ENCODE measurements at regions not wholly inside any gene's neighbourhood (a gene's known extent, or its start where the extent isn't known, plus 50 kb on each side); places are given as distances from the start of the nearest gene placed in this dataset.
A peak's percentile ranks its signal among the peaks of the same experiment; 100 is the strongest.
"Not testable (repeated sequence)": the region's sequence is repeated elsewhere in the genome, so short reads cannot be mapped to it uniquely, and the experiment has no call there.

- H3K9me3 Mint-ChIP-seq: no peaks in the 10 kb centered on the region
- no peaks in the 10 kb centered on the region for H3K36me3 Mint-ChIP-seq (ENCODE audit: low read depth)
- peaks cover 13% of the 10 kb centered on the region for H3K4me1 Mint-ChIP-seq (ENCODE audit: low read depth)
- H3K27me3 Mint-ChIP-seq (ENCODE audit: low read depth): no peaks in the 10 kb centered on the region
- H3K4me3 Mint-ChIP-seq: no peak overlapping the region
- peak overlapping the region; percentile 59 for H3K27ac Mint-ChIP-seq
Observed at GRCh38 chr7:25069900-25070443, 55.1 kb downstream of the CYCS start.

DNA sequence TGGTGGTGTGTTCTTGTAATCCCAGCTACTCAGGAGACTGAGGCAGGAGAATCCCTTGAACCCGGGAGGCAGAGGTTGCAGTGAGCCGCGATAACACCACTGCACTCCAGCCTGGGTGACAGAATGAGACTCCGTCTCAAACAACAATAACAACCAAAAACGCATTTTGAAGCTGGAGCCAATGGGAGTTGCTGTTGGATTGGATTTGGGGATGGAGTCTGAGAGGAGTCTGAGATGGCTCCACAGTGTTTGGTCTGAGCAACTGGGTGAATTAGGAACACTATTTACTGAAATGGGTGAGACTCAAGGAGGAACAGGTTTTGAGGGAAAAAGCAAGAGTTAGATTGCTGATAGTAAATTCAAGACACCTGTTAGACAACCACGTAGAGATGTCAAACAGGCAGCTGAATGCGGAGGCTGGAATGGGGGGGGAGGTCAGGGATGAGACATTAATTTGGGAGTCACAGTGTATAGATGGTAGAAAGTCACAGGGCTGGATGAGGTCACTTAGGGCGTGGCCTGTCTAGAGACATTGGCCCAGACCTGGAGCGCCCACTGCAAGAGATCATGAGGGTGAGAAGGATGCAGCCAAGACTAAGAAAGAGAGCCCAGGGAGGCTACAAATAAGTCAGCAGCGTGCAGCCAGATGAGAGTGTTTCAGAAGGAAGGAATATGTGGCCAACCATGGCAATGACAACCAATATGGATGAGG lies 56.4 kb downstream of the CYCS start:
- H3K36me3 Mint-ChIP-seq (ENCODE audit: low read depth): no peaks in the 10 kb centered on the region
- H3K9me3 Mint-ChIP-seq: no peaks in the 10 kb centered on the region
- no peaks in the 10 kb centered on the region for H3K27me3 Mint-ChIP-seq (ENCODE audit: low read depth)
- H3K4me1 Mint-ChIP-seq (ENCODE audit: low read depth): peaks cover 13% of the 10 kb centered on the region
- no peak overlapping the region for H3K4me3 Mint-ChIP-seq
- H3K27ac Mint-ChIP-seq: no peak overlapping the region

GRCh38 chr7:25067726-25068501 lies 57.1 kb downstream of the CYCS start:
- H3K27me3 Mint-ChIP-seq (ENCODE audit: low read depth): no peaks in the 10 kb centered on the region
- H3K9me3 Mint-ChIP-seq: no peaks in the 10 kb centered on the region
- no peaks in the 10 kb centered on the region for H3K36me3 Mint-ChIP-seq (ENCODE audit: low read depth)
- H3K4me3 Mint-ChIP-seq: no peak overlapping the region
- peaks cover 9% of the 10 kb centered on the region for H3K4me1 Mint-ChIP-seq (ENCODE audit: low read depth)
- no peak overlapping the region for H3K27ac Mint-ChIP-seq

GRCh38 chr7:25066253-25066652 lies 58.8 kb downstream of the CYCS start:
- Mint-ChIP-seq H3K36me3 (ENCODE audit: low read depth) (no peaks in the 10 kb centered on the region), H3K27ac (no peak overlapping the region)

GRCh38 chr7:25062380-25062779 lies 62.7 kb downstream of the CYCS start:
- Mint-ChIP-seq H3K4me1 (ENCODE audit: low read depth) (no peaks in the 10 kb centered on the region), H3K4me3 (no peak overlapping the region), H3K36me3 (ENCODE audit: low read depth) (no peaks in the 10 kb centered on the region), H3K27me3 (ENCODE audit: low read depth) (no peaks in the 10 kb centered on the region), H3K9me3 (no peaks in the 10 kb centered on the region), H3K27ac (no peak overlapping the region)

More at GRCh38 chr7:25066253-25066652, 58.8 kb downstream of the CYCS start:
- Mint-ChIP-seq H3K9me3 (no peaks in the 10 kb centered on the region), H3K4me1 (ENCODE audit: low read depth) (peaks cover 9% of the 10 kb centered on the region), H3K27me3 (ENCODE audit: low read depth) (no peaks in the 10 kb centered on the region), H3K4me3 (no peak overlapping the region)

DNA sequence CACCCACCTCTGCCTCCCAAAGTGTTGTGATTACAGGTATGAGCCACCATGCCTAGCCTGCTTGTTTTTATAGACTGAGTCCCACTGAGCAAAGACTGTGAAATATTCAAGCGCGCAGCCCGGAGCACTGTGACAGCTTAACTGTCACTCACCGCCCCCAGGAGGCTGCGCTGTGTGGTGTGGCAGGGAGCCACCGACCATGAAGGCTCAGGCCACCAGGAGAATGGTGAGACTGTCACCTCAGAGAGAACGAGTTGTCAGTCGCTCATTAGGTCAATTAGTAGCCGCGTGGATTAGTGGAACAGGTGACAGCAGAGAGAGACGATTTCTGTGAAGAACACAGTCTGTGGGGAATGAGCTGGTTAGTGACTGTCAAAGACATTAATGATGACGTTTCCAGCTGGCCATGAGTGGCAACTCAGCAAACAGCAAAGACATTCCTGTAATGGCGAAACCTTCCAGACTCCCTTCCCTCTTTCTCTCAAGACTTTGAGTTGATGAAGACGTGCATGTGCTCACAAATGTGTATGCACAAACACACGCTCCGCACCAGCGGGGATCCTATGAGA lies 64.5 kb downstream of the CYCS start:
- Mint-ChIP-seq H3K4me3 (no peak overlapping the region), H3K27me3 (ENCODE audit: low read depth) (peaks cover 10% of the 10 kb centered on the region), H3K36me3 (ENCODE audit: low read depth) (no peaks in the 10 kb centered on the region), H3K9me3 (no peaks in the 10 kb centered on the region), H3K4me1 (ENCODE audit: low read depth) (no peaks in the 10 kb centered on the region), H3K27ac (no peak overlapping the region)

DNA sequence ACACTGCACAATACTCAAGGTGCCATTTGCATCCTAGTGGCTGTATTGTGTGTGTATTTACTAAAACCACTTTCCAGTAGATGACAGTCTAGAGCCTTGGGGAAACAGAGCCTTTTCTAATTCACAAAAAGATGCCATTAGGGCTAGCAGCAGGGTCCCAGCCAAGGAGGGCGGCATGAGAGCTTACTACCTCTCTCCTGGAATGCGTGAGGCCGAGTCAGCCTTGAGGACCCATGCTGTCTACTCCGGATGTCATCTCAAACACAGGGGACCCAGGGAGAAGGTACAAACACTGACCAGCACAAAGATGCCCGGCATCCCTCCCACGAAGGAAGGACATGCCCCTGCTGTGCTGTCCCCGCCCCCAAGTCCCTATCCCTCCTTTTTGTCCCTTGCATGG lies 65.5 kb downstream of the CYCS start:
- Mint-ChIP-seq H3K27ac (no peak overlapping the region), H3K27me3 (ENCODE audit: low read depth) (peaks cover 18% of the 10 kb centered on the region), H3K36me3 (ENCODE audit: low read depth) (no peaks in the 10 kb centered on the region), H3K4me1 (ENCODE audit: low read depth) (no peaks in the 10 kb centered on the region), H3K4me3 (no peak overlapping the region), H3K9me3 (no peaks in the 10 kb centered on the region)

DNA sequence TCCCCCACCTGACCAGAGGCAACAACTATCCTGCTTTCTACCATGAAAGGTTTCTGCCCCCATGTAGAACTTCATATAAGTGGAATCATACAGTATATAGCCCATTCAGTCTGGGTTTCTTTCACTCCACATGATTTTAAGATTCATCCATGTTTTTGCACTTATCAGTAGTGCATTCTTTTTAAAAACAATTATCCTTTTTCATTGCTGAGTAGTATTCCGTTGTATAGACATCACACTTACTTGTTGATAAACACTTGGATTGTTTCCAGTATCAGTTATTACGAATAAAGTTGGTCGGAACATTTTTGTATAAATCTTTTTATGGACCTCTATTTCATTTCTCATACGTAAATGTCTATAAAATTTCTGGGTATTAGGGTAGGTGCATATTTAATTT lies 68.7 kb downstream of the CYCS start:
- peaks cover 24% of the 10 kb centered on the region for H3K27me3 Mint-ChIP-seq (ENCODE audit: low read depth)
- H3K9me3 Mint-ChIP-seq: no peaks in the 10 kb centered on the region
- no peaks in the 10 kb centered on the region for H3K36me3 Mint-ChIP-seq (ENCODE audit: low read depth)
- no peak overlapping the region for H3K4me3 Mint-ChIP-seq
- H3K27ac Mint-ChIP-seq: no peak overlapping the region
- no peaks in the 10 kb centered on the region for H3K4me1 Mint-ChIP-seq (ENCODE audit: low read depth)

DNA sequence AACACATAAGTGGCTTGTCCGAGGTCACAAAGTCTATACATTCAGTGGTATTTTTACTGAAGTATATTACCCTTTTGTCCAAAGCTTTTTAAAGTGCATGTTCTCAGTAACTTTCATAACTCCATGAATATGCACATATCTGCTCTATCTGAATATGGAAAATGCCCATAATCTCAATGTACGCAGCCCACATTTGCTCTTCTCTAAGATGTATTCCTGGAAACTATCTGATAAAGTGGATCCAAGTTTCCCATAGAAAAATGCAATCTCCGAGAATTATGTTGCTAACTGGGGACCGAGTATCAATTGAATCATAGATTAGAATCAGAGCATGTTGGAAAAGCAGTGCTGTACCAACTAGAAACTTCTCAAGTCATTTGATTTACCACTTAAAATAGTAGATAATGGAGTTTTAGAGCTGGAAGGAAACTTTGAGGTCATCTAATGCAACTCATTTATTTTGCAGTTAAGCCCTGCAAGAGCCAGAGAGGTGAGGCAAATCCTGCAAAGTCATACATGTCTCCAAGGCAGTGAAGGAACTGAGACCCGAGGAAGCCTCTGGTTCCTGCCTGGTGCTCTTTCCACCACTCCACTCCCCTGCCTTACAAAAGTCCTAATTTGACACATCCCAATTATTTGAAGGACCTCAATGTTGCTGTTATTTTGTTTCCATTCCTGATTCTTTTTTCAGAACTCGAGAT lies 69.4 kb downstream of the CYCS start:
- Mint-ChIP-seq H3K4me3 (no peak overlapping the region), H3K27ac (no peak overlapping the region), H3K27me3 (ENCODE audit: low read depth) (peaks cover 24% of the 10 kb centered on the region)

DNA sequence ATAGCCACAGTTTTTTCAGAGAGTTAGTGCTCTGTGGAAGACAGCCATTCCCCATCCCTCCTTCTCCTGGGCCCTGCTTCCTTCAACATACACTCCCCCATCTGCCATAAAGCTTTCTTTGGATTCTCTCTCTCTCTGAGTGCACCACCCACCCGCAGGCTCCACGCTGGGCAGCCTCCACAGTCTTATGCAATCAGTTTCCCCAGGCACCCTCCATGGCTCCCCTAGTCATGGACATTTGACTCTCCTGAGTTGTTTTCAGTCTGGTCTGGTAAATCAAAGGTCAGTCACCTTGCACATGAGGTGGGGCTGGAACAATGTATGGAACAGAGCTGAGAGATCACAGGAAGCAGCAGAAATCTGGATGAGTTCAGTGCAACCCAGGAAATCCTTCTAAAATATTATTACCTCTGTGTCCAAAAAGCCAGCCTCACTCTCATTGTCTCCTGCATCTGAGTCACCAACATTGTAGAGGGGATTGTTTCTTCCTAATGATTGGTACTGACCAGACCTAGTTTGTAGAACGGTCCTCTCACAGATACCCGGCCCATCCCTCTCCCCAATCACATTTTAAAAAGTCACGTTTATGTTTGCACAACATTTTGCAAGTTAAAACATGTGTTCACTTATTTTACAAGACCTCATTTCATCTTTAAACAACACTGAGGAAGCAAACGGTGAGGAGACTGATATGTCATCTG lies 70.1 kb downstream of the CYCS start:
- Mint-ChIP-seq H3K36me3 (ENCODE audit: low read depth) (no peaks in the 10 kb centered on the region), H3K27ac (no peak overlapping the region), H3K4me1 (ENCODE audit: low read depth) (no peaks in the 10 kb centered on the region), H3K4me3 (no peak overlapping the region), H3K27me3 (ENCODE audit: low read depth) (peaks cover 24% of the 10 kb centered on the region), H3K9me3 (no peaks in the 10 kb centered on the region)

More for the DNA sequence above, 69.4 kb downstream of the CYCS start:
- Mint-ChIP-seq H3K4me1 (ENCODE audit: low read depth) (no peaks in the 10 kb centered on the region), H3K9me3 (no peaks in the 10 kb centered on the region), H3K36me3 (ENCODE audit: low read depth) (no peaks in the 10 kb centered on the region)

GRCh38 chr7:25050223-25050622 lies 70.2 kb upstream of the OSBPL3 start:
- peaks cover 12% of the 10 kb centered on the region for H3K27me3 Mint-ChIP-seq (ENCODE audit: low read depth)
- no peak overlapping the region for H3K4me3 Mint-ChIP-seq
- no peaks in the 10 kb centered on the region for H3K9me3 Mint-ChIP-seq
- no peaks in the 10 kb centered on the region for H3K4me1 Mint-ChIP-seq (ENCODE audit: low read depth)
- no peak overlapping the region for H3K27ac Mint-ChIP-seq
- no peaks in the 10 kb centered on the region for H3K36me3 Mint-ChIP-seq (ENCODE audit: low read depth)

DNA sequence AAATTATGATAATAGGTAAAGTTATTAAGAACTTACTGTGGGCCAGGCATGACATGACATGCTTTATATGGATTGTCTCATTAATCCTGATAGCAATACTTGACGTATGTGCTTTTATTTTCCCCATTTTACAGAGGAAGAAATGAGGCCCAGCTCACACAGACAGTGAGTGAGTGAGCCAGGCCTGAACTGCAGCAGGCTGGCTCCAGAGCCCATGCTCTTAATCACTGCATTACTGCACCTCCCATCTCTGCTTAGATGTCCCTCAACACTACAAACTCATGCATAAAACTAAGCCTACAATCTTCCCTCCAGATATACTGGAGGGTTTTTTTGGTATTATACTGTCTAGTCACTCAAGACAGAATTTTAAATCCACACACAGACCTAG lies 68.5 kb upstream of the OSBPL3 start:
- Mint-ChIP-seq H3K27ac (no peak overlapping the region), H3K9me3 (no peaks in the 10 kb centered on the region), H3K27me3 (ENCODE audit: low read depth) (peaks cover 1% of the 10 kb centered on the region), H3K4me1 (ENCODE audit: low read depth) (no peaks in the 10 kb centered on the region), H3K4me3 (no peak overlapping the region), H3K36me3 (ENCODE audit: low read depth) (no peaks in the 10 kb centered on the region)

DNA sequence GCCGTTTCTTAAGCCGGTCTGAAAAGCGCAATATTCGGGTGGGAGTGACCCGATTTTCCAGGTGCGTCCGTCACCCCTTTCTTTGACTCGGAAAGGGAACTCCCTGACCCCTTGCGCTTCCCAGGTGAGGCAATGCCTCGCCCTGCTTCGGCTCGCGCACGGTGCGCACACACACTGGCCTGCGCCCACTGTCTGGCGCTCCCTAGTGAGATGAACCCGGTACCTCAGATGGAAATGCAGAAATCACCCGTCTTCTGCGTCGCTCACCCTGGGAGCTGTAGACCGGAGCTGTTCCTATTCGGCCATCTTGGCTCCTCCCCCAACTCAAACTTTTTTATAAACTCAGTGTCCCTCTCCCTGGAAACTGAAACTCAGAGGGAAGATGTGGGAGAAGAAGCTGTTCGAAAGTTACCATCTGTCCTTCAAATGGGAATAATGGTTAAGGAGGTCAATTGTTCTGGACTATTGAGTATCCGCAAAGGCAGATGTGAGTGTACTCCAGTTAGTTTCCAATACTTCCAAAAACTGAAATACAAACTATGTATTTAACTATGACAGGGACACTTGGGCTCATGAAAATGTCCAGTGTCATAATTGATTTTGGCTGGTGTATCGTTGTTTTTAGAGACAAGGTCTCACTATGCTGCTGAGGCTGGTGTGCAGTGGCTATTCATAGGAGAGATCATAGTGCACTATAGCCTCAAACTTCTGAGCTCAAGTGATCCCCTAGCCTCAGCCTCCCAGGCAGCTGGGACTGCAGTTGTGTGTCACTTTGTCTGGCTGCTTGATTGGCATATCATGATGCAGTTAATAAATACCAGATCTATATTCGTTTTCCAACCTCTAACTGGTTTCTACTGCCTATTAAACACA lies 67.8 kb upstream of the OSBPL3 start:
- H3K4me3 Mint-ChIP-seq; H3K4me1 Mint-ChIP-seq (ENCODE audit: low read depth); H3K9me3 Mint-ChIP-seq; H3K27ac Mint-ChIP-seq; H3K27me3 Mint-ChIP-seq (ENCODE audit: low read depth); H3K36me3 Mint-ChIP-seq (ENCODE audit: low read depth): not testable (repeated sequence)
